OCI-M2 (cell line): ENCODE measurements at regions not wholly inside any gene's neighbourhood (a gene's known extent, or its start where the extent isn't known, plus 50 kb on each side); places are given as distances from the start of the nearest gene placed in this dataset.
"Not testable (repeated sequence)": the region's sequence is repeated elsewhere in the genome, so short reads cannot be mapped to it uniquely, and the experiment has no call there.

ENCODE experiments used
- DNase-seq: peaks from one replicate; lab custom pipeline; 2025; ENCODE audit not compliant: unreplicated experiment; lab: John Stamatoyannopoulos, UW

DNA sequence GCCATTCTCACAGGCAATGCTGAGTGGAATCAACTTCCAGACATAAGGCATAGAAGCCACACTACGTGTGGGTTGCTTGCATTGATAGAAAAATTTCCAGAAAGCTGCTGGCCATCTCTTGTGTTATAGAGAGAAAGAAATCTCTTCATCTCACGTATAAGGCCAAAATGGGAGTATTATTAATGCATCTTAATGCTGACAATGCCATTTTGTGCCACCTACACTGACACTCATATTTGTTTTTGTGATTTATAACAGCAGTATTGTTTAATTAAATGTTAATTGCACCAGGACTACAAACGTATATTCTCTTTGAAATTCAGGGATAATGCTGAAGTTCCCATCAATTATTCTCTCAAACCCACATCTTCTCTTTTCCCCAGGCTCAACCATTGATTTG is 56.1 kb upstream of the TMEM132D start:
- DNase-seq: no peak

DNA sequence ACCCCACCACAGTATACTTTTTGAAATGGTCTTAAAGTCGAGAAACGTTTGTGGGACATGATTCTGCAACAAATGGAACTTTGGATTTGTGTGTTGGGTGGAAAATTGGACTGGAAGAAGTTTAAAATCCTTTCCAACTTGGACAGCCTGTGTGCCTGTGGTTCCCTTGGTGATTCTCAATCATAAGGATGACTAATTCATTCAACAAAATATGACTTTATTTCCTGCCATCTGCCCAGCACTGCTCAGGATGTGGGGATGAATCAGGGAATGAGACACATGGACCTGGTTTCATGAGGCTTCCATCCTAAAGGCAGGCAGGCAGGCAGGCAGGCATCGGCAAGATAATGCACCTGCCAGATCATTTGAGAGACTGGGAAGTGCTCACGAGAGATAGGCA is 57.3 kb upstream of the TMEM132D start:
- DNase-seq: no peak

DNA sequence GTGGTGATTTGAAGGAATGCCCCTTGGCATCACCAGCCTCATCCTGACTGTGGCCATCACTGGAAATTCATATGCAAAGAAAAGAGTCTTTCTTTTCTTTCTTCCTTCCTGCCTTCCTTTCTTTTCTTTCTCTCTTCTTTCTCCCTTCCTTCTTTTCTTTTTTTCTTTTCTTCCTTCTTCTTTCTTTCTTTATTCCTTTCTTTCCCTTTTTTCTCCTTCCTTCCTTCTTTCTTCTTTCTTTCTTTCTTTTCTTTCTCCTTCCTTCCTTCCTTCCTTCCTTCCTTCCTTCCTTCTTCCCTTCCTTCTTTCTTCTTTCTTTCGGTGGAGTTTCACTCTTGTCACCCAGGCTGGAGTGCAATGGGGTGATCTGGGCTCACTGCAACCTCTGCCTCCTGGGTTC is 58.0 kb upstream of the TMEM132D start:
- no peak for DNase-seq

DNA sequence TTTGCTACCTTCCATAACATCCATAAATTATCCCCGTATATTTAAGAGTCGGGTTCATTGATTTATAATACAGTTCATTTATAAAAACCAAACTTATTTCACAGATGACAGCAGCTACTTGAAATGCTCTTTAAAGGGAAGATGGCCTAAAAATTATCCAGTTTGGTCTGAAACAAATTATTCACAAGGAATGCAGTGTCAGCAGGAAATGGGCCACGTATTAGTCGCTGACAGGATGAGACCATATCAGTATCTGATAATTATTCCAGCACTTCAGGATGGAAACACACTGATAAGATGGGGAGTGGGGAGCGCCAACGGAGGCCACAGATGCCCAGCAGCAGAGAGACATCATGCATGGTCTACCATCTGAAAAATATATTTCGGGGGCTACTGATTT is 60.5 kb upstream of the TMEM132D start:
- DNase-seq: no peak

DNA sequence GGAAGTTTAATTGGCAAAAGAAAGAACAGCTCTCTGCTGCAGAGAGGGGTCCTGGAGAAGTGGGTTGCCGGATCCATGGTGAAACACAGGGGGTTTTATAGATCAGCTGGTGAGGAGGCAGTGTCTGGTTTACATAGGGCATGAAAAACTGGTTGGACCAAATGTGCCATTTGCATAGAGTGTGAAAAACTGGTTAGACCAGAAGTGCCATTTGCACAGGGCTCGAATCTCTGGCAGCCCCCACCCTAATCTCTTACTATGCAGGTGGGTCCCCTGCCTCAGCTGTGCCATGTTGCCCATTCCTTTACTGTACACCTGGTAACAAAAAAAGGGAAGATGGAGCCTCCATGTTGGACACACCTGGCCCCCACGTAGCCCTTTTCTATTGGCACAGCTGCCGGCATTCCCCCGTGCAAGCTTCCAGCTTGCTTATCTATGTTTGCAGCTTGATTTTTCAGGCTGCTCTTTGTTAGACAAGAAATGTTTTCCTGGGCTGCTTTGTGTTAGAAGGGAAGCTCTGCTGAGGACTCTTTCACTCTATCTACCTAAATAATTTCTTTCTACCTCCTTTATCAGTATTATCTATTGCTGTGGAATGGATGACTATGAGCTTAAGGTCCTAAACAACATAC is 61.1 kb upstream of the TMEM132D start:
- DNase-seq: no peak

DNA sequence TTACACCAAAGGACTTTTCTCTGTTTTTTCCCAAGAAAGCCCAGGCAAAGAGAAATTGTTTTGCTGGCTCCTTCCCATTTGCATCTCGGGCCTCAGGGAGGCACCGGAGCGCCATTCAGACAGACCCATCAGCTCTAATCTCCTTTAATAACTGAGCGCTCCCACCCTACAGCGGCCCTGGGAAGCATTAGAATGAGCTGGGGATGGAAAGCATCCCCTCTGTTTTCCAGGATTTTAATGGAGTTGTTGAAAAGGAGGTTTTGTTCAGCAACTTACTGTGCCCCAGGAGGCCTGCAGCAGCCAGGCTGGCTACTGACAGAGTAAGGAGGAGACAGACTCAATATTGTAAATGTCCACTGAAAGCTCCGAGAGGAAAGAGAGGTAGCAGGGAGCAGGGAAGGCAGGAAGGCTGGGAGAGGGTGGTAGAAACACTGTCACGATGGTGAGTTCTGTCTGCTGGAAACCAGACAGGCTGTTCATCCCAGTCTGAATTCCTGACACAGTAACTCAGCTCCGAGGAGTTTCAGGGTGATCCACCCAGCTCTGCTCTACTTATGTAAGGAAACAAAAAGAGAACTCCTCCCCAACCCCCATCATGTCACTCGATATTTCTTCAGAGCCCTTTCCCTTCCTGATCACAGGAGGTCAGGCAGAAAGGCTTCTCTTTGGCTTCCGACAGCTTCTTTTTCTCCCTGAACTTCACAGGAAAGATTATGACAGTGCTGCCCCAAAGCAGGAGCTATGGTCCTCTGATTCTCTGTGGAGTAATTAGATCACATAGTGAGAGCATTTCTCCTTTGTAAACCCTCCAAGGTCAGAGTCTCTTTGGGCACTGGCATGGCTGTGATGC is 62.5 kb upstream of the TMEM132D start:
- DNase-seq: no peak

DNA sequence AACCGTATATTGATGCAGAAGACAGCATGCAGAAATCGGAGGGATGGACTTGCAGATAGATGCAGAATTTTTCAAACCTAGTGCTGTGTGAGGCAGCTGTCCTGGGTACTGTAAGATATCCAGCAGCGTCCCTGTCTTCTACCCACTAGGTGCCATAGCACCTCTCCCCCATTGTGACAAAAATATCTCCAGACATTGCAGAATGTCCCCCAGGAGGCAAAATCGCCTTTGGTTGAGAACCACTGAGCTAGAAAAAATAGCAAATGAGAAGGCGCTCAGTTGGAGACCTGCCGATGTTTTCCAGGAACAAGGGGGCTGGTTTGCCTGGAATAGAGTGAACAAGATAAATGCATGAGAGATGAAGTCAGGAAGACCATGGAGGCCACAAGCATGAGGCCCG is 67.9 kb upstream of the TMEM132D start:
- DNase-seq: no peak

DNA sequence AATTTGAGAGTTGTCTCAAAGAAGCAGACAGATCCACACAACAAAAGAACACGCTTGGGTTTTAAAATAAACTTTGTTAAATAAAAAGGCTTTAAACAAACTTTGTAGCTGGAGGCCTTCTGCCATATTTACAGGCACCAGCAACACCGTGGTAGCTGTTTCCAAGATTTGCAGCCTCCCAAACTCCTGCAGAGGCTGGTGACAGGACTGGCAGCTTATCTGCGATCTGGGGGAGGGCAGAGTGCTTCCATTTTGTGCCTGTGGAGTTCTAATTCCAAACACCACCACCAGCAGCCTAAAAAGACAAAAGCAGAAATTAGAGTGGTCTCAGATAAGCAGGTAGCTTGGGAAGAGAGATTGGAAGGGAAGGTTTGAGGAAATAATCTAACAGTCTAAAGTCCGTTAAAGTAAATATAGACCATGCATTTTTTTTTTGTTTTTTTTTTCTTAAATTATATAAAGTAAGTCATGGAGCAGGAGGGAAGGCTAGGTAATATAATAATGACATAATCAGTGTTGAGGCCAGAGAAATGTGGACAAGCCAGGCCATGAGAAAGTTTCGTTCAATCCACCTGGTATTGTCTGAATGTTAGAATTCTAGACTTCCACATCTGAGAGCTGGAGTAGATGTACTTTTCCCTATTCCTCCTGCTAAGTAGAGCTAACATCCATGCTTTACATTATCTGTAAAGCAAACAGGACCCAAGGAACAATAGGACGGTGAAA is 69.6 kb upstream of the TMEM132D start:
- no peak for DNase-seq

DNA sequence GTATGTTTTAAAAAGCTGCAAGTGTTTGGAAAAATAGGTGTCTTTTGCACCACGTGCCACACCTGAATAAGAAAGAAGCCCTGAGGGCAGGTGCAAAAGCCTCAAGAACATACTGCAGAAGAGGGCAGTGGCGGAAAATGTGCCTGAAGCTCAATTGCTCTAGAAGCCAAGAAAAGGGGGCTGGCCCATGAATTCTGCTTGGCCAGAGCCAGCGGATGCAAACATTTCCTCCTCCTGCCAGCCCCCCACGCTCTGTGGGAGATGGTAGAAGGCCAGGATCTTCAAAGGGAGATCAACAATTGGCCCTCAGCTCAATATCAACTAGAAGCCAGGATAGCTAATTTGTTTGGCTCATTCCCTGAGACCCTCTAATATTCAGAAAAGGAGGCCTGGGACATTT is 80.3 kb upstream of the TMEM132D start:
- DNase-seq: no peak

DNA sequence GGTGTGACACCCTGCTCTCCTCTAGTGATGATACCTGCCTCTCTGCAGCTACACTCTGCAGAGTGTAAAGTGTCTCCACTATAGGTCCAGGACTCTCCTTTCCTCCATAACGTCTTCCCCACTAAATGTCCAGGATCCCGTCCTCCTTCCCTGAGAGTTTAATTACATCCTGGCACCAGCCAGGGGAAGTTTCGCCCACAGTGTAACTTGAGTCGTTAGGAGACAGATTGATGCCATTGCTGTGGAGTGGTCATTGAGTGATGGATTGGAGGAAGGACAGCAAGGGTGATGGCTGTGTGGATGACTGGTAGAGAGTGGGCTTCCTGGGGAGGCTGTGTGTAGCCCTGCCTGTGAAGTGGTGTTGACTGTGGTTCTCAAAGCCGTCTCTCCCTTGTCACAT is 84.0 kb upstream of the TMEM132D start:
- no peak for DNase-seq

DNA sequence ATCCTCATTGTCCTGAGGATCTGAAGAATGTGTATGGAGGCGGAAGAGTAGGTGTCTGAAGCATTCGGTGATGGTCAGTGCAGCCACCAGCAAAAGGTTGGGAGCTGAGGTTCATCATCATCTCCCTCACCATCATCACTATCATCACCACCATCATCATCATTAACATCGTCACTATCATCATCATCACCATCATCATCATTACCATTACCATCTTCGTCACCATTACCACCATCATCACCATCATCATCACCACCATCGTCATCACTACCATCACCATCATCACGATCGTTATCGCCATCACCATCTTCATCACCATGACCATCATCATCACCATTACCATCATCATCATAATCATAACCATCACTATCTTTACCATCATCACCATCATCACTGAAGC is 90.8 kb upstream of the TMEM132D start:
- DNase-seq: no peak

DNA sequence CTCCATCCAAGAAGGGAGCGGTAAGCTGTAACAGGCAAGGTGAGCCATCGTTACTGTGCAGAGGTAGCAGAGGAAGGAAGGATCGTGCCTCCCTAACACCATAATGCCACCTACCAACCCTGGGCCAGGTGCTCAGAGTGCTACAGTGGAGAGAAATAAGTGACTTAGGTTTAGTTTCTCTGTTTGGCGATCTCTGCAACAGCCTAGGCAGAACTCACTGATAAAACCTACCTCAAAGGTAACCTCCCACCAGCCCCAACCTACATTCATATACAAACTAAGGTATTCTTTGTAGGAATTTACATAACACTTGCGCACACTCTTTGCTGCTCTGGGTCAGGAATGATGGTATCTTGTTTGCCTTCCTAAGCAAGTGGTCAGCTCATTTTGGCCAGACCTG is 93.4 kb upstream of the TMEM132D start:
- DNase-seq: no peak

DNA sequence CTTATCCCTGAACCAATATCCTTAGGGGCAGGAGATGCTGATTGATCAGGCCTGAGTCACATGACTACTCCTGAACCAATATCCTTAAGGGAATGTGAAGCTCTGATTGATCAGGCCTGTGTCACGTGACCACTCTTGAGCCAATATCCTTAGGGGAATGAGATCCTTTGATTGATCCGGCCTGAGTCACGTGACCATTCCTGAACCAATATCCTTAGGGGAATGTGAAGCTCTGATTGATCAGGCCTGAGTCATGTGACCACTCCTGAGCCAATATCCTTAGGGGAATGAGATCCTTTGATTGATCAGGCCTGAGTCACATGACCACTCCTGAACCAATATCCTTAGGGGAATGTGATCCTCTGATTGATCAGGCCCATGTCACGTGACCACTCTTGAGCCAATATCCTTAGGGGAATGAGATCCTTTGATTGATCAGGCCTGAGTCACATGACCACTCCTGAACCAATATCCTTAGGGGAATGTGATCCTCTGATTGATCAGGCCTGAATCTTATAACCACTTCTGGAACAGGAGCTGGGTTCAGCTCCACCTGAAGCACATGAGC is 100.6 kb upstream of the TMEM132D start:
- not testable (repeated sequence) for DNase-seq

DNA sequence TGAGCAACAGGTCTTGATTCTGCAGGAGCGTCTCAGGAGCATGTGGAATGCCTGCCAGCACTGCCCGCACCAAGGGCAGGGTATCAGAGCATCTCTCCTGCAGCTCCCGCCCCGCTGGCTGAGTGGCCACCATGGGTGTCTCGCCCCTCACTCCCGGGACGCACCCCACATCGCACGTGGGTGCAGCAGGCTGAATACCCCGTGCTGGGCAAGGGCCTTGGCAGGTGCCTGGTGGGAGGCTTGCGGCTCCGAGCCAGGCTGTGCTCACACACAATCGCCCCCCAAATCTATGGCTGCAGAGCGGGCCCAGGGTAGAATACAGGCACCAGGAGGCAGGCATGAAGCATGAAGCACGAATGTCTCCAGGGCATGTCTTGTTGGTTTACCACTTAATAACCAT is 103.9 kb upstream of the TMEM132D start:
- DNase-seq: no peak

DNA sequence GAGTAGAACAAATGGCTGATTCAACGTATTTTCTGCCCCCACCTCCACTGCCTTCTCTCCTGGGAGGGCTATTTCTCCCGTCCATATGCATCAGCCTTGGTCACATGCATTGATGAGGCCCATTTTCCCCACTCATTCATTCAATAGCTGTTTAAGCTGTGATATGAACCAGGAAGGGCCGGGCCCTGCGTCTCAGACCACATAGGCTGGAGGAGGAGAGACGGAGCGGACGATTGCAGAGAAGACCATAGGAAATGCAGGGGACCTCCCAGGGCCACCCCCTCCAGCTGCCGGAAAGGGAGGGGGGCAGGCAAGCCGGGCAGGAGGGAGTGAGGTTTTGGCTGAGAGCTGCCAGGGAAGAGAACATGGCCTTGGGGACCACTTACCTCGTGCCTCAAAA is 104.4 kb upstream of the TMEM132D start:
- DNase-seq: no peak

DNA sequence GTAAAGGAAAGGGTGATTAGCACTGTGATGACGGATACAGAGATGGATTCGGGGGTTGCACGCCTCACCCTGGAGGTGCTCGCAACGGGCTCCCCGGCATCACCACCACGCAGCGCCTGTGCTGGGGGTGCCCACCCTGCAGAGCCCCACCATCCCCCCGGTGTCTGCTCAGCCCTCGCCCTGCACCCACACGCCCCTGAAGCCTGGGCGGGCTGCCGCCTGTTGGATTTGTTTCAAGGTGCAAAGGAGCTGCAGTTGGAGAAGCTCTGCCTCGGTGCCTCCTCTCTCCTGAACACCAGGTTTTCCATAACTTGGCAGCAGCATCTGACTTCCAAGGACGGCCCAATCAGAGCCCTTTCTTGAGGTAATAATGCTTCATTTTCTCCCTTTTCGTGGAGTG is 106.1 kb upstream of the TMEM132D start:
- DNase-seq: no peak

DNA sequence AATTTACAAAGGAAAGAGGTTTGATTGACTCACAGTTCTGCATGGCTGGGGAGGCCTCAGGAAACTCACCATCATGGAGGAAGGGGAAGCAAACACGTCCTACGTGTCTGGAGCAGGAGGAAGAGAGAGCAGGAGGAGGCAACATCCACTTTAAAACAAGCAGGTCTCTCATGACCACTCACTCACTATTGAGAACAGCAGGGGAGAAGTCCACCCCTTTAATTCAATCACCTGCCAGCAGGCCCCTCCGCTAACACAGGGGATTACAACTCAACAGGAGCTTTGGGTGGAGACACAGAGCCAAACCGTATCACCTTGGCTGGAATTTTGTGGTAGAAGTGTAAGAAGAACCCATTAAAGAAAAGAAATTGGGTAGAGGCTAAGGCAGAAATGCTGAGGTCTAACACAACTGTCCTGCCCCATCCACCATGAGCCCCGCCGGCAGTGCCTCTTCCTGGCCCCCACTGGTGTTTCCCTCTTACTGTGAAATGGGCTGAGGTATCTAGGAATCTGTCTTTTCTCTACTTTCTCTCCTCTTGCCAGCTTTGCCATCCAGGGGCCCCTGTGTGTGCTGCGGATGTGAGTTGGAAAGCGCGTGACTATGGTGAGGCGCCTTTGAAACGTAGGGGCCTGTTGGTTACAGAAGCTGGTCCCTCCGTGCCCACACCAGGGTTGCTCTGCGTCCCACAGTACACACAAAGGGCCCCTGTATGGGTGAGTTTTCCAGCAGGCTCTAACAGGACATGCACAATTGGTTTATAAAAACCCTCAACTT is 108.0 kb upstream of the TMEM132D start:
- no peak for DNase-seq

DNA sequence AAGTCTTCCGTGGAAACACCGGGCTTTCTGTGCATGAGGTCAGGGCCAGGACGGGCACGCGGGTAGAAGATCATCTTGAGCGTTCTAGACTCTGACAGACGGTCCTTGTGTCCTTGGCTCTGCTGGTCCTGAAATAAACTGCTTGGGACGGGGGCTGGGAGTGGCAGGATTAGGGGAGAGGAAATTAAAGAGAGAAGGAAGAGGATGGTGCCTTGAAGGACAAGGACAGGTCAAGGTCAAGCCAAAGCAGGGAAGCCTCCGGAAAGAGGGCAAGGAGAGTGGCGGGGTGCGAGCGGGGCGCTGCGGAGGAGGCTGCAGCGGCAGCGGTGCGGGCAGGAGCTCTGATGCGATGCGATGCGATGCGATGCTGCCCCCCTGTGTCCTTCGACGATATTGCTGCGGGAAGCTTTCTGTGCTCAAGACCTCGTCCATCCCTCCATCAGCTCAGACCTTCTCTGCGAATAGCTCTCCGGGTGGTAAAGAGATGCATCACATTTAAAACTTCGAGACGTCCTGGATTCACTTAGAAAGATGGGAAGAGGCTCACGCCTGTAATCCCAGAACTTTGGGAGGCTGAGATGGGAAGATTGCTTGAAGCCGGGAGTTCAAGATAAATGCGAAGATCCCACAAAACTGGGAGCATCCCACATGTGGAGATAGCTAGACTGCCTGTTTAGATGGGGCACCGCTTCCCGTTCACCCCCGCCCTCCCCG is 110.1 kb upstream of the TMEM132D start:
- DNase-seq: no peak

DNA sequence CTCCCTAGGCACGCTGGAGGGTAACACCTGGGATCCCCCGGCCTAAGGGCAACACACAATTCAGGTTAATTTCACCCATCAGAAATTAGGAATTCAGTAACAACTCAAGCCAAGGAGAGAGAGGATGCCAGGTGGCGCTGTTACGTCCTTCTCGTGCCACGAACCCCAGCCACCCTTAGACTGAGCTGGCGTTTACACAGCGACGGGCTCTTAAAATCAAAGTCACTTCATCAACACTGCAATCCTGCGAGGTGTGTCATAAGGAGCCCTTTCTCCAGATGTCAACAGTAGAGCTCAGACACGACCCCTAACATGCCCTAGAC is 110.6 kb upstream of the TMEM132D start:
- no peak for DNase-seq

DNA sequence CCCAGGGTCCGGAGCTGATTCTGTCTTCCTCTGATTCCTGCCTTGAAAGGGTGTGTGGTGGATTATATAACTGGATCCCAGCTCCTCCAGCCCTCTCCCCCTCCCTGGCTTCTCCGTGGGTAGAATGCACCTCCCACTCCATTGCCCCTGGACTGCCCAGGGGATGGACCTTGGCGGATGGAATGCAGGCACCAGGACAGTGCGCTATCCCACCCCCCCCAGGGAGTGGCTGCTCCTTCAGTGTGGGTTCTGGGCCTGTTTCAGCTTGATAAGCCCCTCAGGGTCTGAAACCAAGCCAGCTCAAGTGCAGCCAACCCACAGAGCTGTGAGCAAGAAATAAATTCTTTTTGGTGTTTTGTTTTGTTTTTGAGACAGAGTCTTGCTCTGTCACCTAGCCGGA is 112.4 kb upstream of the TMEM132D start:
- no peak for DNase-seq

DNA sequence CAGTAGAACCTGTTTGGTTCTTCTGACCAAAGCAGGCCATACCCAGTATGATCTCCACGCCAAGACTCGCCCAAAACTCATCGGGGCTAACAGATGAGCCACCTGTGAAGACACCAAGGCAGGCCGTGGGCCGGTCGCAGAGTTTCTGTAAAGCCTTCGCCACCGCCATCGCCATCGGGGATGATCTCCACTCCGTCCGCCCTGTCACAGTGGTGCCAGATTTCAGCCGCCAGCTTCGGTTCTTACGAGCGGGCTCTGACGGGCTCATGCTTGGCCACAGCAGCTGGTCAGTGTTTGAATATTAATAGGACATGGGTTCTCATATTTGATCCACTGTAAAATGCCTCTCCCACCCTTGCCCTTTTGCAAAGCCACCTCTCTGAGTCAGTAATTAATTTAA is 113.2 kb upstream of the TMEM132D start:
- no peak for DNase-seq
